ENCODE measurements at regions not wholly inside any gene's neighbourhood (a gene's known extent, or its start where the extent isn't known, plus 50 kb on each side); places are given as distances from the start of the nearest gene placed in this dataset.

GRCh38 chr7:17485368-17485767 is 186.9 kb downstream of the AHR start:
- no peak for DNase-seq (ENCODE audit: low read depth in 2 of 2)

- DNase-seq (ENCODE audit: low read depth in 2 of 2), result no peak
Measured at GRCh38 chr7:17485904-17486303, 187.5 kb downstream of the AHR start.

GRCh38 chr7:17486835-17487234 is 188.4 kb downstream of the AHR start:
- no peak for DNase-seq (ENCODE audit: low read depth in 2 of 2)

- DNase-seq (ENCODE audit: low read depth in 2 of 2), result no peak
Measured at GRCh38 chr7:17487343-17487742, 188.9 kb downstream of the AHR start.

GRCh38 chr7:17488829-17489228 is 190.4 kb downstream of the AHR start:
- no peak for DNase-seq (ENCODE audit: low read depth in 2 of 2)

GRCh38 chr7:17489961-17490360 is 191.5 kb downstream of the AHR start:
- no peak for DNase-seq (ENCODE audit: low read depth in 2 of 2)

- no peak for DNase-seq (ENCODE audit: low read depth in 2 of 2)
Measured at GRCh38 chr7:17490825-17491224, 192.4 kb downstream of the AHR start.

GRCh38 chr7:17492437-17492836 is 194.0 kb downstream of the AHR start:
- no peak for DNase-seq (ENCODE audit: low read depth in 2 of 2)

- no peak for DNase-seq (ENCODE audit: low read depth in 2 of 2)
Measured at GRCh38 chr7:17493446-17493845, 195.0 kb downstream of the AHR start.

GRCh38 chr7:17495655-17496394 is 197.4 kb downstream of the AHR start:
- DNase-seq (ENCODE audit: low read depth in 2 of 2), result no peak

GRCh38 chr7:17497136-17497535 is 198.7 kb downstream of the AHR start:
- no peak for DNase-seq (ENCODE audit: low read depth in 2 of 2)

- DNase-seq (ENCODE audit: low read depth in 2 of 2), result no peak
Measured at GRCh38 chr7:17497549-17498167, 199.2 kb downstream of the AHR start.

- DNase-seq (ENCODE audit: low read depth in 2 of 2), result no peak
Measured at GRCh38 chr7:17498230-17498629, 199.8 kb downstream of the AHR start.

- DNase-seq (ENCODE audit: low read depth in 2 of 2), result no peak
Measured at GRCh38 chr7:17500736-17501135, 202.3 kb downstream of the AHR start.

GRCh38 chr7:17501441-17502212 is 203.2 kb downstream of the AHR start:
- DNase-seq (ENCODE audit: low read depth in 2 of 2), result no peak

- no peak for DNase-seq (ENCODE audit: low read depth in 2 of 2)
Measured at GRCh38 chr7:17502213-17503060, 204.0 kb downstream of the AHR start.

- DNase-seq (ENCODE audit: low read depth in 2 of 2), result no peak
Measured at GRCh38 chr7:17506095-17506494, 207.6 kb downstream of the AHR start.

- DNase-seq (ENCODE audit: low read depth in 2 of 2), result no peak
Measured at GRCh38 chr7:17506596-17506995, 208.1 kb downstream of the AHR start.

GRCh38 chr7:17507717-17508116 is 209.3 kb downstream of the AHR start:
- no peak for DNase-seq (ENCODE audit: low read depth in 2 of 2)

- no peak for DNase-seq (ENCODE audit: low read depth in 2 of 2)
Measured at GRCh38 chr7:17512181-17512675, 213.8 kb downstream of the AHR start.

GRCh38 chr7:17516771-17517170 is 218.3 kb downstream of the AHR start:
- no peak for DNase-seq (ENCODE audit: low read depth in 2 of 2)

- DNase-seq (ENCODE audit: low read depth in 2 of 2), result no peak
Measured at GRCh38 chr7:17520941-17521340, 222.5 kb downstream of the AHR start.
